PC-3 (cell line): ENCODE measurements at regions not wholly inside any gene's neighbourhood (a gene's known extent, or its start where the extent isn't known, plus 50 kb on each side); places are given as distances from the start of the nearest gene placed in this dataset.

Experiments
- ATAC-seq: fragments of 200-7000 bp; cut with Tn5 transposase; 2 replicates; pipeline ENCODE4 v1.9.1; 2020; ENCODE audit warnings: mild to moderate bottlenecking, moderate library complexity
- BruUV-seq: library from RNA; stranded (reverse); fragments of 400-500 nt; replicated peaks from 2 replicates; lab custom pipeline; 2021; lab: Mats Ljungman, UMichigan
- CTCF ChIA-PET: fragments of 300-600 bp; sonication (Branson Sonifier 250); formaldehyde crosslinking; loops from one replicate; lab custom pipeline; 2022; ENCODE audit warnings: antibody characterized with exemption; lab: Charles Lee
- POLR2A ChIA-PET: fragments of 300-600 bp; sonication (Branson Sonifier 250); formaldehyde crosslinking; loops from one replicate; lab custom pipeline; 2022; ENCODE audit warnings: antibody characterized with exemption; ENCODE audit not compliant: unreplicated experiment; lab: Charles Lee
- DNase-seq: peaks from one replicate; pipeline ENCODE4 v3.0.0-alpha.2; 2015
- H2AFZ ChIP-seq: fragments of 300-600 bp; sonication (generic); 2 replicates; pipeline ENCODE4 v1.6.0; 2016; ENCODE audit warnings: antibody characterized with exemption, low read length
- H3F3A ChIP-seq: fragments of 300-600 bp; sonication (generic); one replicate; pipeline ENCODE4 v1.6.0; 2017; ENCODE audit warnings: antibody characterized with exemption, low read length, control low read depth, mild to moderate bottlenecking; ENCODE audit not compliant: unreplicated experiment
- H3K27ac ChIP-seq: fragments of 300-600 bp; sonication (generic); 2 replicates; pipeline ENCODE4 v1.5.1; 2016; ENCODE audit warnings: mild to moderate bottlenecking, low read length
- H3K27me3 ChIP-seq: fragments of 300-600 bp; sonication (generic); 2 replicates; pipeline ENCODE4 v1.6.1; 2016; ENCODE audit warnings: low read length, mixed read lengths
- H3K36me3 ChIP-seq: fragments of 300-600 bp; sonication (generic); 2 replicates; pipeline ENCODE4 v1.6.1; 2016; ENCODE audit warnings: low read depth, mixed run types, low read length, mixed read lengths
- H3K4me1 ChIP-seq: fragments of 300-600 bp; sonication (generic); 2 replicates; pipeline ENCODE4 v1.5.1; 2016; ENCODE audit warnings: low read length; ENCODE audit not compliant: insufficient read depth
- H3K4me2 ChIP-seq: fragments of 300-600 bp; sonication (generic); 2 replicates; pipeline ENCODE4 v1.6.0; 2016; ENCODE audit warnings: low read length
- H3K4me3 ChIP-seq: fragments of 300-600 bp; sonication (generic); 2 replicates; pipeline ENCODE4 v1.5.1; 2016; ENCODE audit warnings: mild to moderate bottlenecking, low read length, mixed read lengths
- H3K79me2 ChIP-seq: fragments of 300-600 bp; sonication (generic); 2 replicates; pipeline ENCODE4 v1.6.1; 2017; ENCODE audit warnings: low read length, mixed read lengths
- H3K9ac ChIP-seq: fragments of 300-600 bp; sonication (generic); 2 replicates; pipeline ENCODE4 v1.6.0; 2016; ENCODE audit warnings: mild to moderate bottlenecking, low read length
- H3K9me2 ChIP-seq: fragments of 300-600 bp; sonication (generic); replicated peaks from 2 replicates; pipeline ENCODE4 v1.6.1; 2016; ENCODE audit warnings: mixed run types, low read length, mixed read lengths
- H3K9me3 ChIP-seq: fragments of 300-600 bp; sonication (generic); 2 replicates; pipeline ENCODE4 v1.6.1; 2016; ENCODE audit warnings: low read length, mixed read lengths
- H4K20me1 ChIP-seq: fragments of 300-600 bp; sonication (generic); 2 replicates; pipeline ENCODE4 v1.6.1; 2016; ENCODE audit warnings: low read length, mixed read lengths
- EZH2 ChIP-seq: fragments of 300-600 bp; sonication (generic); IDR thresholded peaks from one replicate; pipeline ENCODE4 v1.6.1; 2017; ENCODE audit warnings: antibody characterized with exemption, mild to moderate bottlenecking, low read length; ENCODE audit not compliant: unreplicated experiment
- EZH2phosphoT487 ChIP-seq: fragments of 300-600 bp; sonication (generic); IDR thresholded peaks from 2 replicates; pipeline ENCODE4 v1.6.1; 2018; ENCODE audit warnings: mild to moderate bottlenecking, antibody characterized with exemption, low read length, borderline replicate concordance
- intact Hi-C: fragments of 100-400 bp; cut with micrococcal nuclease; formaldehyde crosslinking; loops from 2 replicates; pipeline ENCODE4 v1.9.0; 2023
- TF ChIP-seq, protein P1 (sequence below): fragments of 300-600 bp; sonication (generic); conservative IDR thresholded peaks from 2 replicates; pipeline ENCODE4 v1.5.1; 2017; ENCODE audit warnings: antibody characterized with exemption, low read depth, mild to moderate bottlenecking, low read length

DNA sequence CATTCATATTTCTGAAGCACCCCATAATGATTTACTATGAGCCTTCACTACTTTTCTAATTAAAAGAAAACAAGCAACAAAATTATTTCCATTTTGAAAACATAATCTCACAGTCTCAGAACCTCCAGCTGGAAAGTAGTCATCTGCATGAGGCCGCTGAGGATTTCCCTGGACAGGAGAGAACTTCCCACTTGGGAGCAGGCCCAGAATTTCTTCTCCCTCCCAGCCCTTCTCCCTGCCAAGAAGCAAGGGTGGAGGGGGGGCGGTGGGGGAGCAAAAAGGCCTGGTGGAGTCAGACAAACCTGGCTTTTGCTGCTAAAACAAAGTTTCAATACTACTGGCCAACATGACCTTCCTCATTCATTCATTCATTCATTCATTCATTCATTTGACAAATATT, 167.3 kb downstream of the PJA1 start:
- Histone ChIP-seq H3K36me3 (no peaks in the 10 kb centered on the region), H3K9me3 (no peaks in the 10 kb centered on the region), H3K4me3 (no peak overlapping the region), H3K9ac (no peak overlapping the region), H2AFZ (no peak overlapping the region), H3K27me3 (no peaks in the 10 kb centered on the region), H3K9me2 (no peaks in the 10 kb centered on the region), H3K4me2 (no peak overlapping the region), H4K20me1 (no peaks in the 10 kb centered on the region), H3K27ac (0 out of 2 replicates have a peak overlapping the region, but pooled peaks have one; percentile 93), H3F3A (no peaks in the 10 kb centered on the region), H3K79me2 (no peaks in the 10 kb centered on the region), H3K4me1 (peaks cover 34% of the 10 kb centered on the region)
- intact Hi-C loops = no loop called here
- TF ChIP-seq EZH2 (no peak), EZH2phosphoT487 (no peak)
- TF ChIP-seq, protein P1, sequence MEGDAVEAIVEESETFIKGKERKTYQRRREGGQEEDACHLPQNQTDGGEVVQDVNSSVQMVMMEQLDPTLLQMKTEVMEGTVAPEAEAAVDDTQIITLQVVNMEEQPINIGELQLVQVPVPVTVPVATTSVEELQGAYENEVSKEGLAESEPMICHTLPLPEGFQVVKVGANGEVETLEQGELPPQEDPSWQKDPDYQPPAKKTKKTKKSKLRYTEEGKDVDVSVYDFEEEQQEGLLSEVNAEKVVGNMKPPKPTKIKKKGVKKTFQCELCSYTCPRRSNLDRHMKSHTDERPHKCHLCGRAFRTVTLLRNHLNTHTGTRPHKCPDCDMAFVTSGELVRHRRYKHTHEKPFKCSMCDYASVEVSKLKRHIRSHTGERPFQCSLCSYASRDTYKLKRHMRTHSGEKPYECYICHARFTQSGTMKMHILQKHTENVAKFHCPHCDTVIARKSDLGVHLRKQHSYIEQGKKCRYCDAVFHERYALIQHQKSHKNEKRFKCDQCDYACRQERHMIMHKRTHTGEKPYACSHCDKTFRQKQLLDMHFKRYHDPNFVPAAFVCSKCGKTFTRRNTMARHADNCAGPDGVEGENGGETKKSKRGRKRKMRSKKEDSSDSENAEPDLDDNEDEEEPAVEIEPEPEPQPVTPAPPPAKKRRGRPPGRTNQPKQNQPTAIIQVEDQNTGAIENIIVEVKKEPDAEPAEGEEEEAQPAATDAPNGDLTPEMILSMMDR = no peak
- BruUV-seq = no TSS peak
- DNase-seq (peak; percentile 16), ATAC-seq (peak; percentile 15; the same call in 1 of the 2 replicates)
- CTCF ChIA-PET = no interaction called here
- POLR2A ChIA-PET = no interaction called here

DNA sequence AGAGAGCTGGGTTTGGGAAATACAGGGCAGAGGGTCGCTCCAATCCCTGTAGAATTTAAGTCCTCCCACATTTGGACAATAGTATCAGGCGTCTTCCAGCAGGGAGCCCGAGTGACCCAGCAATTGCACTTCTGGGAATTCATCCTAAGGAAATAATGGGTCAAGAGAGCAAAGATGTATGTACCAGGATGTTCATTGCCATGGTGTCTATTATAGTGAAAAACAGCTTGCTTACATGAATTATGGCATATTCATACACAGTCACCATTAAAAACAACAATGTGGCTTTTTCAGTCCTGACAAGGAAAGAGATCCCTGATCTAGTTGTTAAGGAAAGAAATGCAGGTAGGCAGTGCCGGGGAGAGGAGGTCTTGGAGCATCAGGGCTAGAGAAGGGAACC, 167.7 kb downstream of the PJA1 start:
- DNase-seq = no peak

More for the DNA sequence above, 167.7 kb downstream of the PJA1 start:
- Histone ChIP-seq H3K79me2 (no peaks in the 10 kb centered on the region), H3K9me3 (no peaks in the 10 kb centered on the region), H3K27ac (no peak overlapping the region), H3K4me2 (no peak overlapping the region), H4K20me1 (no peaks in the 10 kb centered on the region), H3K27me3 (no peaks in the 10 kb centered on the region), H2AFZ (no peak overlapping the region), H3K9me2 (no peaks in the 10 kb centered on the region), H3K36me3 (no peaks in the 10 kb centered on the region), H3F3A (no peaks in the 10 kb centered on the region), H3K4me3 (no peak overlapping the region), H3K4me1 (peaks cover 34% of the 10 kb centered on the region), H3K9ac (no peak overlapping the region)
- intact Hi-C loops = no loop called here
- CTCF ChIA-PET = no interaction called here
- POLR2A ChIA-PET = no interaction called here
- TF ChIP-seq EZH2phosphoT487 = no peak
- TF ChIP-seq, protein P1 = no peak
- no peak for TF ChIP-seq EZH2
- BruUV-seq = no TSS peak
- ATAC-seq = no peak
